ENCODE measurements at regions not wholly inside any gene's neighbourhood (a gene's known extent, or its start where the extent isn't known, plus 50 kb on each side); places are given as distances from the start of the nearest gene placed in this dataset.

DNA sequence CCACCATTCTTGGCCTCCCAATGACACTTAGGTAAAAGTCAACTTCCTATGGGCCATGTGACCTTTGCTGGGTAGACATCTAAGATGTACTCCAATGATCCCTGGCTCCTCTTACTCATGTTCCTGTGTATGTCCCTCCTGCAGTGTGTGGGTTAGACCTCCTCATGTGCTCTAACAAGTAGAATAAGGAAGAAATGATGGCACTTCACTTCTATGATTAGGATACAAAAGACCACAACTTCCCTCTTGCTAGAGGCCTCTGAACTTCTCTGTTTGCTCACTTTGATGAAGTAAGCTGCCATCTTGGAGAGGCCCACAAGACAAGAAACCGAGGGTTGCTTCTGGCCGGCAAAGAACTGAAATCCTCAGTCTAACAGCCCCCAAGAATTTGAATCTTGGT, 131.8 kb downstream of the TAF11L14 start:
- TF ChIP-seq, protein P1, sequence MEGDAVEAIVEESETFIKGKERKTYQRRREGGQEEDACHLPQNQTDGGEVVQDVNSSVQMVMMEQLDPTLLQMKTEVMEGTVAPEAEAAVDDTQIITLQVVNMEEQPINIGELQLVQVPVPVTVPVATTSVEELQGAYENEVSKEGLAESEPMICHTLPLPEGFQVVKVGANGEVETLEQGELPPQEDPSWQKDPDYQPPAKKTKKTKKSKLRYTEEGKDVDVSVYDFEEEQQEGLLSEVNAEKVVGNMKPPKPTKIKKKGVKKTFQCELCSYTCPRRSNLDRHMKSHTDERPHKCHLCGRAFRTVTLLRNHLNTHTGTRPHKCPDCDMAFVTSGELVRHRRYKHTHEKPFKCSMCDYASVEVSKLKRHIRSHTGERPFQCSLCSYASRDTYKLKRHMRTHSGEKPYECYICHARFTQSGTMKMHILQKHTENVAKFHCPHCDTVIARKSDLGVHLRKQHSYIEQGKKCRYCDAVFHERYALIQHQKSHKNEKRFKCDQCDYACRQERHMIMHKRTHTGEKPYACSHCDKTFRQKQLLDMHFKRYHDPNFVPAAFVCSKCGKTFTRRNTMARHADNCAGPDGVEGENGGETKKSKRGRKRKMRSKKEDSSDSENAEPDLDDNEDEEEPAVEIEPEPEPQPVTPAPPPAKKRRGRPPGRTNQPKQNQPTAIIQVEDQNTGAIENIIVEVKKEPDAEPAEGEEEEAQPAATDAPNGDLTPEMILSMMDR (conservative IDR thresholded peaks at IDR 0.05 in 1 of 2, IDR thresholded peaks at IDR 0.05 in 1 of 2; ENCODE audit: low read depth in 1 of 2, low read length in 2 of 2) = no peak
- no peak for TF ChIP-seq EZH2 (IDR thresholded peaks at IDR 0.05; ENCODE audit: low read length, missing control alignments)
